ENCODE measurements at regions not wholly inside any gene's neighbourhood (a gene's known extent, or its start where the extent isn't known, plus 50 kb on each side); places are given as distances from the start of the nearest gene placed in this dataset.

DNA sequence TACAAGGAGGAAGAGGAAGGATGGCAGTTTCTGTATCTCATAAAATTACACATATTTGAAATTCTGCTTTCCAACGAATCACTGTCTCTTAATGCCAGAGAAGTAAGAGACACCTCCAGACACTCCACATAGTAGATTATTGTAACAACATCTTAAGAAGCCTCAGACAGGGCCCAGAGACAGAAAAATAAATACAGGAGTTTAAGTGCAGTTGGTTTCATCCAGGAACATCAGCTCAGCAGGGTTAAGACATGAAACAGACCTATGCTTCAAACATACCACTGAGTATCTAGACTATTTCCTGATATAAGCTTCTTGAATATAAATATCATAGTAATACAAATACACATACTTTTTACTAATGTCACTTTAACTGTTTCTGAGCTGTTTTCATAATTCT, 290.3 kb downstream of the ADAMTS20 start:
- no peak for DNase-seq (ENCODE audit: low read depth)
- H3K4me3 ChIP-seq (ENCODE audit: low read depth, low read length): no peak overlapping the region
- TF ChIP-seq, protein P1, sequence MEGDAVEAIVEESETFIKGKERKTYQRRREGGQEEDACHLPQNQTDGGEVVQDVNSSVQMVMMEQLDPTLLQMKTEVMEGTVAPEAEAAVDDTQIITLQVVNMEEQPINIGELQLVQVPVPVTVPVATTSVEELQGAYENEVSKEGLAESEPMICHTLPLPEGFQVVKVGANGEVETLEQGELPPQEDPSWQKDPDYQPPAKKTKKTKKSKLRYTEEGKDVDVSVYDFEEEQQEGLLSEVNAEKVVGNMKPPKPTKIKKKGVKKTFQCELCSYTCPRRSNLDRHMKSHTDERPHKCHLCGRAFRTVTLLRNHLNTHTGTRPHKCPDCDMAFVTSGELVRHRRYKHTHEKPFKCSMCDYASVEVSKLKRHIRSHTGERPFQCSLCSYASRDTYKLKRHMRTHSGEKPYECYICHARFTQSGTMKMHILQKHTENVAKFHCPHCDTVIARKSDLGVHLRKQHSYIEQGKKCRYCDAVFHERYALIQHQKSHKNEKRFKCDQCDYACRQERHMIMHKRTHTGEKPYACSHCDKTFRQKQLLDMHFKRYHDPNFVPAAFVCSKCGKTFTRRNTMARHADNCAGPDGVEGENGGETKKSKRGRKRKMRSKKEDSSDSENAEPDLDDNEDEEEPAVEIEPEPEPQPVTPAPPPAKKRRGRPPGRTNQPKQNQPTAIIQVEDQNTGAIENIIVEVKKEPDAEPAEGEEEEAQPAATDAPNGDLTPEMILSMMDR (IDR thresholded peaks at IDR 0.05; ENCODE audit: low read depth, low read length, missing control alignments): no peak

DNA sequence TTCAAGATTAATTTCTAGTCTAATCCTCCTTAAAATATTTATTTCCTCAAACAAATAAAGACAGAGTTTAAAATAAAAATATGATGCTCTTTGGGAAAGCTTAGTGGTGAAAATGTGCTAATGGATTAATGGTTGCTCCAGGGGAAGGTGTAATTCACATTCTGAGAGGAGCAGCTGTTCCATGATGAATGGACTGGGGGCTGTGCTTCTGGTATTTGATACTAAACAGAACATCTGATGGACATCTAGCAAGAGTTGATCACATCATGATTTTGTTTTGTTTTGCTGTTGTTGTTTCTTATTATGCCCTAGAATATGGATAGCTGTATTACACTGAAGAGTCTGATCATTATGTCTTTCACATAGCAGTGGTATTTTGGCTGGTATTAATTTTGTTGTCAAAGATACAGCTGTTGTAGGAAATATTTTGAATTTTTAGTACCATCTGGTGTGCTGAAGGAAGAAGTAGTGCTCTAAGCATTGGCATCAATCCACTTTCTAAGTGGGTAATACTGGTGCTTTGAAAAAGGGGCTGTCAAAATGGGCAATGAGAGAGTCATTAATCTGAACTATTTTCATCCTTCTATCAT, 296.4 kb downstream of the ADAMTS20 start:
- DNase-seq (ENCODE audit: low read depth): no peak
- TF ChIP-seq, protein P1 (IDR thresholded peaks at IDR 0.05; ENCODE audit: low read depth, low read length, missing control alignments): no peak
- H3K4me3 ChIP-seq (ENCODE audit: low read depth, low read length): no peak overlapping the region

DNA sequence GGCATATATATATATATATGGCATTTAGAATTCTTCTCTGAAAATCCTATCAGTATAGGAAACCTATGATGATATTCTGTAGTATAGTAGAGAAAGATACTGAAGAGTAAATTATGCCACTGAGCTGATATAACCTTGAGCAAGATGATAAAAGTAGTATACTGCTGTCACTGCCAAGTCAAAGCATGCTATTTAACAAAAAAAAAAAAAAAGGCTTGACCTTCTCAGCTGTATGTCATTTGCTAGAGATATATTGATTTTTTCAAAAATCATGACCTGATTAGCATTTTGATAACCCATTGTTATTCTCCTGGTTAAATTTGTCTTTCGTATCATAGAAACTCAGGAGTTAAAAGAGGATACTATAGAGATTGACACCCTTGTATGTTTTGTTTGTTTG, 299.4 kb downstream of the ADAMTS20 start:
- no peak overlapping the region for H3K4me3 ChIP-seq (ENCODE audit: low read depth, low read length)
- TF ChIP-seq, protein P1 (IDR thresholded peaks at IDR 0.05; ENCODE audit: low read depth, low read length, missing control alignments): no peak
- DNase-seq (ENCODE audit: low read depth): no peak

DNA sequence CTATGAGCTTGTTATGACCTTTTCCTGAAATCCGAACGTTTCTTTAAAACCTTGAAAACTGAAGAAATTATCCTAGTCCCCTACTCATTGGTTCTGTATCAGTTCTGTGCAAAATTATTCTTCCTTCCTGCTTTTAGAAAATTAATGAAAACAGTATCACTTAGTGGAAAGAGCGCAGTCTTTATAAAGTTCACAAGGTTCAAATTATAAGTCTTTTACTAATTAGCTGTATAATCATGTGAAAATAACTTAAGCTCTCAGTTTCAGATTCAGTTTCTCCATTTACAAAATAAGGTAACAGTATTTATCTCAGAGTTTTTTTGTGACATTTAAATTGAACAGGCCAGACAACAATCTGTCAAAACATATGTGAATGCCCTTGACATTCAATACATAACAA, 306.1 kb downstream of the ADAMTS20 start:
- DNase-seq (ENCODE audit: low read depth): no peak
- no peak overlapping the region for H3K4me3 ChIP-seq (ENCODE audit: low read depth, low read length)
- TF ChIP-seq, protein P1 (IDR thresholded peaks at IDR 0.05; ENCODE audit: low read depth, low read length, missing control alignments): no peak

DNA sequence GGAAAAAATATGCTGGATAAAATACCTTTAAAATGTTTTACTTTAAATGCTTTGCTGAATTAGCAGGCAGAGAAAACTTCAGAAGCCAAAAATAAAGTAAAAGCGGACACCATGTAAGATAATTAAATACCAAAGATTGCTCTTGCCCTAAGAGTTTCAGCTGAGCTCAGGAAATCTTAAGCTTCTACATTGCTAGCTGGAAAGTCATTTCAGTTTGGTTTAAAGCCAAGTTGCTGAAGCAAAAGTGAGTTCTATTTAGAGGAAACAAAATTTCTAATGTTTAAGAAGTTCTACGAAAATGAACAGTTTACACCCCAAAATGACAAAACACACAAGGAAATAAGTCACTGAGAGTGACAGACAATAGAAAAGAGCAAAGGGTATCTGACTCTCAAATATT, 310.0 kb downstream of the ADAMTS20 start:
- no peak overlapping the region for H3K4me3 ChIP-seq (ENCODE audit: low read depth, low read length)
- TF ChIP-seq, protein P1 (IDR thresholded peaks at IDR 0.05; ENCODE audit: low read depth, low read length, missing control alignments): no peak
- no peak for DNase-seq (ENCODE audit: low read depth)

DNA sequence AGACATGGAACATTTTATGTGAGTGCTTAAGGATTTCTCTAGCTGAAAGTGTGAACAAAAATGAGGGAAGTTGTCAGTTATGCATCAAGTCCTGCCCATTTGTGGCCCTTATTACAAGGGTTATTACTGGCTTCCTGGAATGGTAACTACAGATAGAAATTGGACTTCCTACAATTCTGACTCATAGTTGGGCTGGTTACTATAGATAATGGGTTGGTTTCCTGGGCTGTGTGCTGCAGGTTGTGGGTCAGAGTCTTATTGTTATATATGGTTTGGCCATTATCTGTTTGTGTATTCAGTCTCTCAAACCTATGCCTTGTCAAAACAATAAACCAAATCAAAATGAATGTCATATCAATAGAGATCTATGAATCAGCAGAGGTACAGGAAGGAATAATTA, 313.7 kb downstream of the ADAMTS20 start:
- no peak overlapping the region for H3K4me3 ChIP-seq (ENCODE audit: low read depth, low read length)
- TF ChIP-seq, protein P1 (IDR thresholded peaks at IDR 0.05; ENCODE audit: low read depth, low read length, missing control alignments): no peak
- DNase-seq (ENCODE audit: low read depth): no peak

DNA sequence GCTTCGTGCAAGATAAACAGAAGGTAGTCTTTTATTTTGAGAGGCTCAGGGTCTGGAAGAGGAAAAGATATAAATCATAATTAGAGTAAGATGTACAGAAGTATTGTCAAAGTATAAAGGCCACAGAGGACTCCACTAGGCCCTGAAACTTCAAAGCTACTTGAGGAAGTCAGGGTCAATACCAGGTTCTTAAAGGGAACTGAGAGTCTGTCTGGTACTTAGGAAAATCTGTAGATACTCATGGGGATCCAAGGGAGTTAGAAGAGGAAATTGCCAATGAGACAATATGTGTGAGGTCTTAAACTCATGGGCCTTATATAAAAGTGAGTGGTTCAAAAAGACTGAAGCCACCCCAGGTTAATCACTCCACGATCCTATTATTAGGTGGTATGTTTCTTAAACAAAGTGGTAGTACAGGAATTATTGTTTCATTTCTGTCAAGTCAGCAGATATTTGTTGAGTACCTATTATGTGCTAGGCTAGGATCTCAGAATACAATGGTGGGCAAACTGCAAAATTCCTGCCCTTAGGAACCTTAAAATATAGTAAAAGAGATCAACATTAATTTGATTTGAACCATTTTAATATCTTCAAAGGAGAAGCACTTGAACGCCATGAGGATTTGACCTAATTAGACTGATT, 314.6 kb downstream of the ADAMTS20 start:
- TF ChIP-seq, protein P1 (IDR thresholded peaks at IDR 0.05; ENCODE audit: low read depth, low read length, missing control alignments): no peak
- no peak overlapping the region for H3K4me3 ChIP-seq (ENCODE audit: low read depth, low read length)
- no peak for DNase-seq (ENCODE audit: low read depth)
